Suprapubic skin (tissue), 4 donors: ENCODE measurements at regions not wholly inside any gene's neighbourhood (a gene's known extent, or its start where the extent isn't known, plus 50 kb on each side); places are given as distances from the start of the nearest gene placed in this dataset.

Experiments
- EP300 ChIP-seq: sonication (generic); formaldehyde crosslinking; IDR thresholded peaks from one replicate; pipeline ENCODE4 v1.6.1; 2017; ENCODE audit warnings: antibody characterized with exemption
- POLR2A ChIP-seq, 2 donors: fragments of 450-650 bp; IDR thresholded peaks; one replicate each; pipeline ENCODE4 v1.6.1; 2017; ENCODE audit warnings: antibody characterized with exemption in 2 of 2, mild to moderate bottlenecking in 2 of 2, moderate library complexity in 2 of 2
- POLR2AphosphoS5 ChIP-seq, 3 donors: sonication (generic); formaldehyde crosslinking; IDR thresholded peaks; one replicate each; pipeline ENCODE4 v1.6.1; 2017; ENCODE audit warnings: antibody characterized with exemption in 3 of 3
- TF ChIP-seq, protein P1 (sequence below), 2 donors: fragments of 200-600 bp in 1 of 2; fragments of 450-650 bp in 1 of 2; sonication (generic) in 1 of 2; IDR thresholded peaks; one replicate each; pipeline ENCODE4 v1.5.1; 2016 to 2019; ENCODE audit warnings: antibody characterized with exemption in 2 of 2, mild to moderate bottlenecking in 1 of 2, moderate library complexity in 1 of 2

DNA sequence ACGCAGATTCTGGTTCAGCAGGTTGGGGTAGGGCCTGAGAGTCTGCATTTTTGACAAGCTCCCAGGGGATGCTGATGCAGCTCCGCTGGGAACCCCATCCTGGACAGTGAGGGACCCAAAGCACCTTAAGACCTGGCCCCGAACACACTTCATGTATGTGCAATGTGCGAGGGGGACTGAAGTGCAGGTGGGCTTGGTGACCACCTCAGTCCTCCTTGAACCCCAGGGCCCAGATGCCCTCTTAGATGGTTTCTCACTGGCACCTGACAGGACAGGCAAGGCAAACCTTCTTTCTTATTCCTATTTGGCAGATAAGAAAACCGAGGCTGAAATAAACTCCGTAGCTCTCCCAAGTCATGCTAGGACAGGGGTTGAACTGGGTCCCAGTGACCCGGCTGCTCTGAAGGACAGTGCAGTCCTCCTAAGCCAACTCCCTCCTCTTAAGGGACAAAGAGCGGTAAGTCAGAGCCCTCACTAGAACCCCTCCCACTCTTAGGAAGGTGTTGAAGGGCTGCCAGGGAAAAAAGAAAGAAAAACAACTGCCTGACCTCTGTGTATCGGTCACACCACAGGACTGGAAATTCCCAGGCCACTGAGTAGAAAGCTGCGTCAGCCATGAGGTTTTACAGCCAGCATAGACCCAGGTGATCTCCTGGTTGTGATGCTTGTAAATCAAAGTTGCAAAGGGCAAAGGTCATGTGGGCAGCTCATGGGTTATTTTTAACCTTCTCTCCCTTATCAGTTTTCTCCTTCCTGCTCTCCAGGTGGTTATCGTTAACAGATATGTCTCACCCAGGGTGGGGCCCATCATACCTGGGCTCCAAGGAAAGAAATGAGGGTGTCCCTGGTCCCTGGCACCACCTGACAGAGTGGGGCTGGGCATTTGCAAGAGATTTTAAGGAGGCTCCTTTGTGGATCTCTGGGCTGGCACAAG, 90.9 kb upstream of the SMNDC1 start:
- TF ChIP-seq, protein P1, sequence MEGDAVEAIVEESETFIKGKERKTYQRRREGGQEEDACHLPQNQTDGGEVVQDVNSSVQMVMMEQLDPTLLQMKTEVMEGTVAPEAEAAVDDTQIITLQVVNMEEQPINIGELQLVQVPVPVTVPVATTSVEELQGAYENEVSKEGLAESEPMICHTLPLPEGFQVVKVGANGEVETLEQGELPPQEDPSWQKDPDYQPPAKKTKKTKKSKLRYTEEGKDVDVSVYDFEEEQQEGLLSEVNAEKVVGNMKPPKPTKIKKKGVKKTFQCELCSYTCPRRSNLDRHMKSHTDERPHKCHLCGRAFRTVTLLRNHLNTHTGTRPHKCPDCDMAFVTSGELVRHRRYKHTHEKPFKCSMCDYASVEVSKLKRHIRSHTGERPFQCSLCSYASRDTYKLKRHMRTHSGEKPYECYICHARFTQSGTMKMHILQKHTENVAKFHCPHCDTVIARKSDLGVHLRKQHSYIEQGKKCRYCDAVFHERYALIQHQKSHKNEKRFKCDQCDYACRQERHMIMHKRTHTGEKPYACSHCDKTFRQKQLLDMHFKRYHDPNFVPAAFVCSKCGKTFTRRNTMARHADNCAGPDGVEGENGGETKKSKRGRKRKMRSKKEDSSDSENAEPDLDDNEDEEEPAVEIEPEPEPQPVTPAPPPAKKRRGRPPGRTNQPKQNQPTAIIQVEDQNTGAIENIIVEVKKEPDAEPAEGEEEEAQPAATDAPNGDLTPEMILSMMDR (IDR thresholded peaks at IDR 0.05): no peak
- no peak for TF ChIP-seq POLR2AphosphoS5 (IDR thresholded peaks at IDR 0.05)
- no peak for TF ChIP-seq EP300
- no peak for TF ChIP-seq POLR2A (IDR thresholded peaks at IDR 0.05)
